HG03025 (cell line): ENCODE measurements at regions not wholly inside any gene's neighbourhood (a gene's known extent, or its start where the extent isn't known, plus 50 kb on each side); places are given as distances from the start of the nearest gene placed in this dataset.

Source experiments
- ATAC-seq: cut with Tn5 transposase; IDR thresholded peaks from one replicate; pipeline ENCODE4 v1.9.1; 2021; ENCODE audit warnings: mild to moderate bottlenecking, moderate library complexity; ENCODE audit not compliant: unreplicated experiment, low FRiP score

GRCh38 chr2:128545829-128546228, 227.2 kb upstream of the HS6ST1 start:
- ATAC-seq = no peak

DNA sequence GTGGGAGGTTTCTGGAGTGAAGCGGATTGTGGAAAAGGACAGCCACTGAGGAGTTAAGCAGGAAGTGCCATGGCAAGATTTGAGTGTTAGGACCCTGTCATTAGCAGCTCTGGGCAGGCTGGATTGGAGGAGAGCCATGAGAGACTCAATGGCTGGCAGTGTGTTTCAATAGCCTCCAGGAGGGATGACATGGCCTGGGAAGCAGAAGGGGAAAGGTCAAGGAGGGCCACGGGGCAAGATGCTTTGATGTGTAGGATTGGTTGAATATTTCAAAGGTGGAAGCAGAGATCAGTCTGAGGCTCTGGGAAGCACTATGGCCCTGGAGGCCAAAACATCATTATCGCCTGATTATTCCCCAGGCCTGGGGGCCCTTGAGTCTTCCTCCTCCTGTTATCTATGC, 229.0 kb upstream of the HS6ST1 start:
- ATAC-seq = no peak

GRCh38 chr2:128548461-128548891, 229.8 kb upstream of the HS6ST1 start:
- no peak for ATAC-seq

DNA sequence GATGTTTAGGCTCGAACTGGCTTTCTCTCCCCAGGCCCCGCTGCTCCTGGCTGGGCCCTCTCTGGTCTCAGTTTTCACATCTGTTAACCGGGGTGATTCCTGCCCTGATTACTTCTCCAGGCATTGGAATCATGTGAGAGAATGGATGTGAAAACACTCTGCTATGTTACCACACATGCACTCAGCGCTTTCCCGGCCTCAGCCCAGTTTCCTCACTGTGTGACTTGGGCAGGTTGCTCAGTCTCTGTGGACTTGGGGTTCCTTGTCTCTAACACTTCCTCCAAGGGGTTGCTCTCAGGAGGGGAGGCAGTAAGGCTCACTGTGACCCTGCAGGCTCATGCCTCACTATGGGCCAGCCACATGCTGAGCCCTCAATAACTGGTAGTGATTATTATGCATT, 230.4 kb upstream of the HS6ST1 start:
- no peak for ATAC-seq

DNA sequence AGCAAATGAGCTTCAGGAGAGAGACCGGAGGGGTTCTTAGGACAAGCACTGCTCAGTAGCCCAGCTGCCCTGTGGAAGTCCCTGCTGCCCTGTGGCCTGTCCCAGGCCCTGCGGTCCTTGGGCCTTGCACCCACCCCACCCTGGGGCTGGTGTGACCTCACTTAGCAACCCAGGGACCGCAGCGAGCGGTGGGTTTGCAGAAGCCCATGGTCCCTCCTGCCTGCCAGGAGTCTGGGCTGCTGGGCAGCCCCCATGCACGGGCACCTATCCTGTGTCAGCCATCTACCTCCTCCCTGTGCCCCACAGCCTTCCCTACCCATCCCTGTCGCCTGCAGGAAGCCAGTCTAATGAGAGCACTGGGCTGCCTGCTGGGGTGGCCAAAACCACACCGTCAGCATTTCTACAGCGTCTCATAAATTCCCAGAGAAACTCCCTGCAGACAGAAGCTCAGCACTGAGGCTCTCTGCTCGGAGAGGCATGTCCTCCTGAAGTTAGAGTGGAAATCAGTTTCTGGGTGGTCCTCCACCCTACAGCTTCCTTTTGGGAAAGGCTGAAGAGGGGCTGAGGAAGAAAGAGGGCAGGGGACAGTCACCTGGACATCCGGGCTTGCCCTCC, 231.1 kb upstream of the HS6ST1 start:
- no peak for ATAC-seq

DNA sequence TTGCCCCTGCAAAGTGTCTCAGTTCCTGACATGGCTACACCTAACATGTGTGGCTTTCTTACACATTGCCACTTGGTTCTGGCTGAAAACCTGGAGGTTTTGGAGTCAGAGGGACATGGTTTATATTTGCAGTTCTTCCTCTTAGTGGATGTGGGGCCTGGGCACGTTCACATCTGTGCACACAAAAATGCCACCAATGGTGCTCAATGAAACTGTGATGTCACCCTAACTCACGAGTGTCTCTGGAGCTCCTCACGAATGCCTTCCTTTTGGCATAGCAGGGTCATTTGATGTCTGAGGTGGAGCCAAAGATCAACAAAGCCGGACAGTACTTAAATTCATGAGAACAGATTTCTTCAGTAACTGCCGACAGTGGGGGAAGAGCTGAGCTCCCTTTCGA, 231.7 kb upstream of the HS6ST1 start:
- ATAC-seq = no peak

DNA sequence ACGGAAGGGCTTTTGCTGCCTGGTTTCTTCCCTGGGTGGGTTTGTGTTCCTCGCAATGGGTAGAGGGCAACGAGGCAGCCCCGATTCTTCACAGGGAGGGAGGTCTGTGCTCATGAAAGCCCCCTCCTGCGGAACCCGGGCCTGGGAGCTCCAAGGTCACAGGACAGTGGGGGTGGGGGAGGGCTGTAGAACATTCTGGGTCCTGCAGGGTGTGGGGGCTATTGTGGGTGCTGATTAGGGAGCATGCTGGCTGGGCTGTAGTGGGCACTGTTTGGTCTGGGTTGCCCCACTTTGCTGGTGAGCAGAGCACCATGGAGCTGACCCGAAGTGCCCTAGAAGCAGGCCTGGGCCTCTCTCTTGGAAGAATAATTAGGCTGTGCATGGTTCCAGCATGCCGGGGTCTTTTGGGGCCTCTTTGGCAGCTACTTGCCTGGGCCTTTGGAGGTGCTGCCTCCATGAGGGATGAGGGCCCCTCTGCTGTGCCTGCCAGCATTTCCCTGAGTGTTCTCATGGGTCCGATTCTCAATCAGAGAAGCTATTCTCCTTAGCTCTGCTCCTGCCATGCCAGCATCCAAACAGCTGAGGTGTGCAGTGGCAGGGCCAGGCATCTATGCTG, 232.2 kb upstream of the HS6ST1 start:
- no peak for ATAC-seq

GRCh38 chr2:128551435-128551834, 232.8 kb upstream of the HS6ST1 start:
- ATAC-seq = no peak

DNA sequence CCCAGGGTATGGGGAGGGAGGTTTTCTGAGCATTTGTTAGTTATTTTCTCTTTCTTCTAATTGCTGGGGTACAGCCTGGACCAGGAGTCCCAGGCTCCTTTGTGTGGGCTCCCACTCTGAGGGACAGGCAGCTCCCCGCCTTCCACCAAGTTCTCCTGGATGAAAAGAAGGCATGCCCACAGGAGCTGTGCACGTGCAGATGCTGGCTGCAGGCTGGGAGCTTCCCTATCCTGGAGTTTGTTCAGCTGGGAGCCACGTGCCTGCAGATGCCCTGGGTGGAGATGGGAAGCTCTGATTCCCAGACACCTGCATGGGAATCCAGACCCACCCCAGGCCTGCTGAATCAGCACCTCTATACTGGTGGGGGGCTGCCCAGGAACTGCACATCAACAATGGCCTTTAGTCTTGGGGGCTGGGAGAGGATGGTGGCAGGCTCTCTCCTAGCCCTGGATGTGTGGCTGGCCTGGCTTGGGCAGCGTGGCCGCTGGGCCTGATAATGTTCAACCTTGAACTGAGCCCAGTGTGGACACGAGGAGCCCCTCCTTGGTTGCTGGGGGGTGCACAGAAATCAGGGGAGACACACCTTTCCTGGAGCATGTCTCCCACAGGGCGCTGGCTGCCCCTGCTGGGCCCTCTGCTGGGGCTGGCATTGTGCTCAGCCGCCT, 233.6 kb upstream of the HS6ST1 start:
- no peak for ATAC-seq

DNA sequence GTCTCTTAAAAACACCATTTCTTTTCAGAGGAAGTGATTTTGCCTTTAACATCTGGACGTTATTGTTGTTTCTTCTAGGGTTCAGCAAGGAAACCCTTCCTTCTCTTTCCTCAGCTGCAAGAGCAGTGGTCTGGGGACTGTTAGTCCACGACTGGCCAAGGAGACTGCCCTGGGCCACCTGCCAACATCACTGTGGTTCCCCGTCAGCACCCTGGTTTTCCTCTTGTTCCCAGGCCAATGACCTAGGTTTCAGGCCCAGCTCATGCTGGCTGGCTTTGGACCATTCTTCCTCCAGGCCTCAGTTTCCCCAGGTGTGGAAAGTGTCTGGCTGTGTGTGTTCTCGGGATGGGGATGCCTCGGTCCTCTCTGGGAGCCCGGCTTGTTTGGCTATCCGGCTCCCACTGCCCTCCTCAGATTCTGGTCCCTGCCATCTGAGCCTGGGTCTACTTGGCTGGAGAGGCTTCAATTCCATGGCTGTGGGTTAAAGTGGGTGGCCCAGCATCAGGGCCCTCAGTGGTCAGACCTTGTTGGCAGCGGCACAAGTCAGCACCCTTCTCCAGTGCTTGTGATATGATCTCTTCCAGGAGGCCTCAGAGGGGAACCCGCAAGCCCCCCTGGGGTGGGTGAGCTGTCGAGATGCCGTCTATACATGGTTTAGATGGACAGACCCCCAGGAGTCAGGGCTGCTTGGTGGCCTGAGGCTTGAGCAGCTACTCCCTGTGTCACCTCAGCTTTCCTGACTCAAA, 234.3 kb upstream of the HS6ST1 start:
- ATAC-seq = no peak

DNA sequence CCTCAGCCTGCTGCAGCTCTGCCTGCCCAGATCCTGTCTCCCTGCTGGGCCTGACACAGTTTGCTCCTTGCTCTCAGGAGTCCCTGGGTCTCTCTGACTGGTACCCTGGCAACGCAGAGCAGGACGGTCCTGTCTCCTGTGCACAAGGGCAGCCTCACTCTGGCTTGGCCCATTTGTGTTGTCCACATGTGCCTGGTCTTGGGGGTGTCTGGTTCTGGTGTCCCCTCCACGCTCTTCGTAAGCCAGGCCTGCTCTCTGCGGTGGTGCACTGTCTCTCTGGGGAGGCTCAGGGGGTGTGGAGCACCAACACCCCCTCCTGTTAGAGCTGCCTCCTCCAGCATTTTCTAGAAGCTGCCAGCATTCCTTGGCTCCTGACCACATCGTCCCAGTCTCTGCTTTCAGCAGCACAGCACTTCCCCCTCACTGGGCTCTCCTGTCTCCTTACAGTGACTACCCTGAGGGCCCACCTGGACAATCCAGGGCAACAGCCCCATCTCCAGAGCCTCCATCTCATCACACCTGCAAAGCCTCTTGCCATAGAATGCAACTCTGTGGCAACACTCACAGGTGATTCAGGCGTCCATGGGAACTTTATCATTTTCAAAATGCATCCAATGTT, 235.6 kb upstream of the HS6ST1 start:
- no peak for ATAC-seq

DNA sequence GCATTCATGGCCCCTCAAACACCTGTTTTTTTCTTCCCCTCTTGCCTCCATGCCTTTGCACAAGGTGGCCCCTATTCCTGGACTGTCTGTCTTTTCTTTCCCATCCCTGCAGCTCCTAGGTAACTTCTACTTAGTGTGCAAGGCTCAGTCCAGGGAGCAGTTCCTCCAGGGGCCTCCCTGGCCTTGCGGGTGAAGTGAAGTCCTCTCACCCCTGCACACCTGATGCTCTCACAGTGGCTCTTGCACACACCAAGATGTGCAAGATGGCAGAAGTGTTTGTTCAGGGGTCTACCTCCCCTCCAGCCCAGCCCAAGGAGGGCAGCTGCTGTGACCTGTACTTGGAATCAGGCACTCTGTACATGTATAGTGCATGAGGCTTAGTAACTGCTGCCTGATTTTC, 236.8 kb upstream of the HS6ST1 start:
- ATAC-seq = no peak

- ATAC-seq = no peak
Measured at GRCh38 chr2:128556089-128556488, 237.4 kb upstream of the HS6ST1 start.

DNA sequence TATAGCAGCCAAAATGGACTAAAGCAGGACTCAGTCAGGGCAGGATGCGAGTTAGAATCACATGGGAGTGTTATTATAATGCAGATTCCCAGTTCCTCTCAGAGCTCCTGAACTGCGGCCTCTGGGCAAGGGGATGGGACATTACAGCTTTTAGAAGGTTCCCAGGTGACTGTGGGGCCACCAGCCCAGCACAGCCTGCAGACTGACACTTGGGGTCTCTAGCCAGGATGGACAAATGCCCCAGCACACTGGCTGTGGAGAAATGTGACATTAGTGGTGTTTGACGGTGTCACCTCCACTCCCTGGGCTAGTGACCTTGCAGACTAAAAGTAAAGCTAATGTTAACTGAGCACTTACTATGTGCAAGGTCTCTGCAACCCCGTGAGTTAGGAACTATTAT, 238.0 kb upstream of the HS6ST1 start:
- ATAC-seq = no peak

- ATAC-seq = no peak
Measured at GRCh38 chr2:128557069-128557468, 238.4 kb upstream of the HS6ST1 start.

DNA sequence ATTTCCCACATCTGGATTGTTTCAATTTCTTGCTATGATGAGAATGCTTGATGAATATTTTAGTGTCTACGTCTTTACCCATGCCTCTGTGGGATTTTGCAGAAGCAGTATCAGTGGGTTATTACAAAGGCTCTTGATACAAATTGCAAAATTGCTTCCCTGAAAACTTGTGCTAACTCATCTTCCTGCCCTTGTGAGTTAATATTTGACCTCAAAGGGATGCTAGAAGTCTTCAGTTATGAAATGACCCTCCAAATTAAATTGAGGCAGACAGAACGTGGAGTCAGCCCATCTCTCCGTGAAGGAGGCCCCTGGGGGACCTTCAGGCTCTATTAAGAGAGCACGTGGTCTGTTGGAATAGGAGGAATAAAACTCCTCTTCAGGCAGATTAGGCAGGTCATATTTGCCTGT, 239.2 kb upstream of the HS6ST1 start:
- no peak for ATAC-seq

GRCh38 chr2:128558441-128558840, 239.8 kb upstream of the HS6ST1 start:
- ATAC-seq = no peak

DNA sequence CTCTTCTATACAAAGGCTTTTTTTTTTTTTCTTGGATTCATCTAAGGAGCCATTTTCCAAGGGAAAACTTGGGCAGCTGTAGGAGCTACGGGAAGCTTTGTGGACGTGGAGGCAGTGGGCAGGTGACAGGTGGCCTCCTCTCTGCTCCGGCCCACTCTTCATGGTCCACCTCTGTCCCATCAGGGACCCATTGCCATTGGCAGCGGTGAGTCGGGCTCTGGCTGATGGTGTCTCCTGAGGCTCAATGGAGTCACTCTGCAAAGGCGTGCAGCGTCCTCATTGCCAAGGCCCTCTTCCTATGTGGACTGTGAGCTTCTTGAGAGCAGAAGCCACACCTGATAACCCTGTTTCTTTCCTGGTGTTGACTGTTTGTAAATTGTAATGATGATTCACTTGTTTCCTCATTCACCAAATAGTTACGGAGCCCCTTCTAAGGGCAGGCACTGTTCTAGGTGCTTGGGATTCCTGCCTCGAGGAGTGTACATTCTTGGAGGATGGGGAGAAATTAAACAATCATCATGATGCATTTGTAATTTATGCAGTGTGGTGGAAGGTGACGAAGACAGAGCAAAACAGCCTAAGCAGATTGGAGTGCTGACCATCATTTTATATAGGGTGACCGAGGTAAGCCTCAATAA, 240.3 kb upstream of the HS6ST1 start:
- no peak for ATAC-seq

DNA sequence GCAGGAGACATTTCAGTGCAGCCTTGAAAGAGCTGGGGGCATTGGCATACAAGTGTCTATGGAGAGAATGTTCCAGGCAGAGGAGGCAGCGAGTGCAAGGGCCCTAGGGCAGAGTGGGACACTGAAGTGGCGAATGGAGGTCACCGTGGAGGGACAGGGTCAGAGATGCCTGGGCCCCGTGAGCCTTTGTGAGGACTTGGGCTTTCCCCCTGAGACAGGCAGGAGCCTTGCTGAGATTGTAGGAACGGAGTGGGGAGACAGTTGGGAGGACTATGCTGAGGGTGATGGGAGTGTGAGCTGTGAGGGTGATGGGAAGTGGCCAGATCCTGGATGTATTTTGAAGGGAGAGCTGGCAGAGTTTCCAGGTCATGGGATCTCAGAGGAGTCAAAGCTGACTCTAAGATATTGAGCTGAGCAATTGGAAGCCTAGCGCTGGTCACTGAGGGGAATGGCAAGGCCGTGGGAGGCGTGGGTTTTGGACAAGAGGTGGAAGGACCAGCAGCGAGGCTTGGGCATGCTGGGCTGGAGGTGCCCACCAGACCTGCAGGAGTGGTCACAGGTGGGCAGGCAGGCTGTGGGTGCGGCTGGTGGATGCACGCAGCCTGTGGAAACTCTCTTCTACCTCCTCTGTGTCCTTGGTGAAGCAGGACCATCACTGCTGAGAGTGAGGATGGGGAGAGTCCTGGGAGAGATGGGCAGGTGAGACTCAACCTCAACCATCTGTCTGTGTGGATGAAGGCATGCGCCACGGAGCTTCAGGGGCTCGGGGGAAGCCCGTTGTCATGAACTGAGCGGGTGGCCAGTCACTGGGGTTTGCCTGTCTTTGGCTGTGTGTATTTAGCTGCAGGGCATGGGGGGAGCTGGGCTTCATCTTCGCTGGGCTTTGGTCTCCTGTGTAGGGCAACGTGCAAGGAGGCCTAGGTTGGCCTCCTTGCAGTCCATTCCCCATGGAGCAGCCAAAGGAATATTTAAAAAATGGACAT, 241.2 kb upstream of the HS6ST1 start:
- no peak for ATAC-seq
